ENCODE measurements at regions not wholly inside any gene's neighbourhood (a gene's known extent, or its start where the extent isn't known, plus 50 kb on each side); places are given as distances from the start of the nearest gene placed in this dataset.

- peaks cover 0 to 5% (median 0%) of the 10 kb centered on the region in 3 donors for H3K9me3 ChIP-seq (ENCODE audit: control extremely low read depth in 1 of 3, control insufficient read depth in 2 of 3, insufficient read depth in 1 of 3, low read length in 2 of 3)
- no peak overlapping the region for H2AFZ ChIP-seq (ENCODE audit: insufficient read depth, low read depth, low read length, poor library complexity, severe bottlenecking)
- no peak overlapping the region for H3K4me3 Mint-ChIP-seq
- DNase-seq (no peak), ATAC-seq (ENCODE audit: low read depth) (no peak)
- H3K4me1 Mint-ChIP-seq, result no peaks in the 10 kb centered on the region
- H3K27ac ChIP-seq (ENCODE audit: low read length in 2 of 2), result no peak overlapping the region
- TF ChIP-seq EZH2 (IDR thresholded peaks at IDR 0.05; ENCODE audit: borderline replicate concordance, insufficient read depth, low read depth, low read length, poor library complexity, severe bottlenecking), result no peak
- TF ChIP-seq, protein P1, sequence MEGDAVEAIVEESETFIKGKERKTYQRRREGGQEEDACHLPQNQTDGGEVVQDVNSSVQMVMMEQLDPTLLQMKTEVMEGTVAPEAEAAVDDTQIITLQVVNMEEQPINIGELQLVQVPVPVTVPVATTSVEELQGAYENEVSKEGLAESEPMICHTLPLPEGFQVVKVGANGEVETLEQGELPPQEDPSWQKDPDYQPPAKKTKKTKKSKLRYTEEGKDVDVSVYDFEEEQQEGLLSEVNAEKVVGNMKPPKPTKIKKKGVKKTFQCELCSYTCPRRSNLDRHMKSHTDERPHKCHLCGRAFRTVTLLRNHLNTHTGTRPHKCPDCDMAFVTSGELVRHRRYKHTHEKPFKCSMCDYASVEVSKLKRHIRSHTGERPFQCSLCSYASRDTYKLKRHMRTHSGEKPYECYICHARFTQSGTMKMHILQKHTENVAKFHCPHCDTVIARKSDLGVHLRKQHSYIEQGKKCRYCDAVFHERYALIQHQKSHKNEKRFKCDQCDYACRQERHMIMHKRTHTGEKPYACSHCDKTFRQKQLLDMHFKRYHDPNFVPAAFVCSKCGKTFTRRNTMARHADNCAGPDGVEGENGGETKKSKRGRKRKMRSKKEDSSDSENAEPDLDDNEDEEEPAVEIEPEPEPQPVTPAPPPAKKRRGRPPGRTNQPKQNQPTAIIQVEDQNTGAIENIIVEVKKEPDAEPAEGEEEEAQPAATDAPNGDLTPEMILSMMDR (IDR thresholded peaks at IDR 0.05), result no peak
- intact Hi-C loops (cut with micrococcal nuclease), result no loop called here
- no peak overlapping the region for H3K4me3 ChIP-seq (ENCODE audit: control extremely low read depth in 1 of 5, extremely low read depth in 1 of 5, insufficient read depth in 1 of 5, low read depth in 2 of 5, low read length in 4 of 5)
- H3K27ac Mint-ChIP-seq, result no peak overlapping the region
- no peak overlapping the region for H3K4me2 ChIP-seq (replicated peaks; ENCODE audit: low read depth, low read length, poor library complexity, severe bottlenecking)
- ChIA-PET CTCF (interaction anchor here (0.6 kb wide), 1 partner anchor 547 kb away, joined by 4 read pairs; no protein-coding TSS in a partner anchor), POLR2A (no interaction called here)
- no peaks in the 10 kb centered on the region for H3K79me2 ChIP-seq (ENCODE audit: control insufficient read depth, insufficient read depth, low read length)
- no peaks in the 10 kb centered on the region for H3K27me3 Mint-ChIP-seq
- H3K9ac ChIP-seq (ENCODE audit: low read length), result no peak overlapping the region
- H3K36me3 ChIP-seq (replicated peaks in 1 of 2; ENCODE audit: control extremely low read depth in 1 of 2, control insufficient read depth in 1 of 2, extremely low read depth in 1 of 2, insufficient read depth in 2 of 2, low read length in 1 of 2), result no peaks in the 10 kb centered on the region
- H3K9me3 Mint-ChIP-seq (ENCODE audit: insufficient read depth), result peaks cover 4% of the 10 kb centered on the region
- H4K20me1 ChIP-seq (ENCODE audit: control insufficient read depth, insufficient read depth, low read length, poor library complexity, severe bottlenecking), result no peaks in the 10 kb centered on the region
- no peaks in the 10 kb centered on the region for H3K27me3 ChIP-seq (replicated peaks in 1 of 4; ENCODE audit: control extremely low read depth in 1 of 4, control insufficient read depth in 3 of 4, insufficient read depth in 4 of 4, low read length in 3 of 4)
- no CpG with 5 or more reads among the region's 2 CpGs for WGBS (ENCODE audit: insufficient coverage)
- no peaks in the 10 kb centered on the region for H3K4me1 ChIP-seq (ENCODE audit: control insufficient read depth in 2 of 2, insufficient read depth in 2 of 2, low read length in 2 of 2)
These were observed 426.3 kb downstream of the BCL11A start for GRCh38 chr2:60127191-60127590.

DNA sequence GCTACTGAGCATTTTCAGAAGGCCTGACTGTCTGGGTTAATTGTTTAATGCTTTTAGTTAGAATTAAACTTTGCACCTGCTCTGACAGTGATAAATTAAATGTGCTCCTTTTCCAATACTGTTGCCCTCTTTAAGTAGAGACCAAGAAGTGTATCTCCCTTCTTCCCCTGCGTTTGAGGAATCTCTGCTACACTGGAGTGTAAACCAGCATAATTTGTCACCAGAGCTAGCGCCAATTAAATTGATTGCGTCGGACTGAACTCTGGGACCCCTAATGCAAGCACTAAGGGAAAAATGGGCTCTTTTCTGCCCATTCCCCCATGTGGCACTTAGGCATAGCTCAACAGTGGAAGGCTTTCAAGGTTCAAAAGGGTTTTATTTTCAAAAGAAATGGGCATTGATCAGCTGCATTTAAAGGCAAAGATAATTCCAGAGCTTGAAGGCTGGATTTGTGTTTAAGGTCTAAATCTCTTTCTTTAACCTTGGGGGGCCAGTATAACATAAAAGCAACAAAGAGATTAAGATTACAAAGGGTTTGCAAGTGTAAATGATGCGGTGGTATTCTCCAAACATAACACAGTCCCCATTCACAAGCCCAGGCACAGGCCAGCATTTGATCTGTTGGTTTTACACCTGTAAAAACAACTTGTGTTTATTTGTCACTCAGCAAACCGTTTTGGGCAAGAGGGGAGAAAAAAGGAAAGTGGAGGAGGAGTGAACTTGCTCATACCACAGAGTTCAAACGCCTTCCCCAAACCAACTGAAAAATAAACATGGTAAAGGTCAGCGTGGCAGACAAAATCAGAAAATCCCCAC, 427.6 kb downstream of the BCL11A start:
- H4K20me1 ChIP-seq (ENCODE audit: control insufficient read depth, insufficient read depth, low read length, poor library complexity, severe bottlenecking), result no peaks in the 10 kb centered on the region
- peaks cover 0 to 5% (median 0%) of the 10 kb centered on the region in 3 donors for H3K9me3 ChIP-seq (ENCODE audit: control extremely low read depth in 1 of 3, control insufficient read depth in 2 of 3, insufficient read depth in 1 of 3, low read length in 2 of 3)
- no peak for ATAC-seq (ENCODE audit: low read depth)
- H3K4me1 ChIP-seq (ENCODE audit: control insufficient read depth in 2 of 2, insufficient read depth in 2 of 2, low read length in 2 of 2), result no peaks in the 10 kb centered on the region
- no peaks in the 10 kb centered on the region for H3K4me1 Mint-ChIP-seq
- ChIA-PET CTCF (interaction anchor here (1.1 kb wide), 1 partner anchor 27 kb away, joined by 4 read pairs; no protein-coding TSS in a partner anchor), POLR2A (no interaction called here)
- no peak overlapping the region for H3K9ac ChIP-seq (ENCODE audit: low read length)
- H3K4me3 Mint-ChIP-seq, result no peak overlapping the region
- no peak overlapping the region for H3K4me2 ChIP-seq (replicated peaks; ENCODE audit: low read depth, low read length, poor library complexity, severe bottlenecking)
- H3K27ac Mint-ChIP-seq, result no peak overlapping the region
- no peaks in the 10 kb centered on the region for H3K79me2 ChIP-seq (ENCODE audit: control insufficient read depth, insufficient read depth, low read length)
- DNase-seq, result no peak
- H2AFZ ChIP-seq (ENCODE audit: insufficient read depth, low read depth, low read length, poor library complexity, severe bottlenecking), result no peak overlapping the region
- intact Hi-C loops (cut with micrococcal nuclease), result no loop called here
- WGBS (ENCODE audit: insufficient coverage), result 97% methylated on average over 5 of the region's 8 CpGs
- no peak for TF ChIP-seq EZH2 (IDR thresholded peaks at IDR 0.05; ENCODE audit: borderline replicate concordance, insufficient read depth, low read depth, low read length, poor library complexity, severe bottlenecking)
- TF ChIP-seq, protein P1 (IDR thresholded peaks at IDR 0.05), result no peak
- no peaks in the 10 kb centered on the region for H3K36me3 ChIP-seq (replicated peaks in 1 of 2; ENCODE audit: control extremely low read depth in 1 of 2, control insufficient read depth in 1 of 2, extremely low read depth in 1 of 2, insufficient read depth in 2 of 2, low read length in 1 of 2)
- H3K27ac ChIP-seq (ENCODE audit: low read length in 2 of 2), result no peak overlapping the region
- H3K27me3 ChIP-seq (replicated peaks in 1 of 4; ENCODE audit: control extremely low read depth in 1 of 4, control insufficient read depth in 3 of 4, insufficient read depth in 4 of 4, low read length in 3 of 4), result no peaks in the 10 kb centered on the region
- peaks cover 4% of the 10 kb centered on the region for H3K9me3 Mint-ChIP-seq (ENCODE audit: insufficient read depth)
- no peak overlapping the region for H3K4me3 ChIP-seq (ENCODE audit: control extremely low read depth in 1 of 5, extremely low read depth in 1 of 5, insufficient read depth in 1 of 5, low read depth in 2 of 5, low read length in 4 of 5)
- no peaks in the 10 kb centered on the region for H3K27me3 Mint-ChIP-seq
